GM13977 (cell line): ENCODE measurements at regions not wholly inside any gene's neighbourhood (a gene's known extent, or its start where the extent isn't known, plus 50 kb on each side); places are given as distances from the start of the nearest gene placed in this dataset.

Experiments used
- DNase-seq: peaks from one replicate; pipeline ENCODE4 v3.0.0; 2012; ENCODE audit warnings: low spot score
- CTCF ChIP-seq: IDR thresholded peaks from 2 replicates; pipeline ENCODE4 v1.5.1; 2012; ENCODE audit warnings: mild to moderate bottlenecking, control low read depth; ENCODE audit not compliant: insufficient read depth; ENCODE audit errors: extremely low read depth, missing control alignments
- in situ Hi-C: fragments of 300-500 bp; cut with MboI; formaldehyde crosslinking; loops from one replicate; pipeline ENCODE4 v1.12.0; 2022; ENCODE audit warnings: low sequenced_read_pairs, low pct_unique_long_range_greater_than_20kb, mixed read lengths, inconsistent platforms; ENCODE audit not compliant: unreplicated experiment

- no peak for DNase-seq
- in situ Hi-C loops, result no loop called here
- TF ChIP-seq CTCF, result no peak
These were observed 981.2 kb upstream of the KLHL29 start for GRCh38 chr2:22403748-22404147.

GRCh38 chr2:22406625-22407024 lies 978.4 kb upstream of the KLHL29 start:
- no peak for TF ChIP-seq CTCF
- in situ Hi-C loops, result no loop called here
- no peak for DNase-seq

GRCh38 chr2:22420076-22420475 lies 964.9 kb upstream of the KLHL29 start:
- no peak for DNase-seq
- no peak for TF ChIP-seq CTCF
- in situ Hi-C loops, result no loop called here

- no peak for DNase-seq
- in situ Hi-C loops, result no loop called here
- TF ChIP-seq CTCF, result no peak
These were observed 942.9 kb upstream of the KLHL29 start for GRCh38 chr2:22442051-22442450.

GRCh38 chr2:22444281-22444680 lies 940.7 kb upstream of the KLHL29 start:
- in situ Hi-C loops, result no loop called here
- no peak for DNase-seq
- no peak for TF ChIP-seq CTCF

- in situ Hi-C loops, result no loop called here
- TF ChIP-seq CTCF, result no peak
- DNase-seq, result no peak
These were observed 935.3 kb upstream of the KLHL29 start for GRCh38 chr2:22449696-22450095.

GRCh38 chr2:22450831-22451230 lies 934.1 kb upstream of the KLHL29 start:
- no peak for TF ChIP-seq CTCF
- no peak for DNase-seq
- in situ Hi-C loops, result no loop called here
